ENCODE measurements at regions not wholly inside any gene's neighbourhood (a gene's known extent, or its start where the extent isn't known, plus 50 kb on each side); places are given as distances from the start of the nearest gene placed in this dataset.

DNA sequence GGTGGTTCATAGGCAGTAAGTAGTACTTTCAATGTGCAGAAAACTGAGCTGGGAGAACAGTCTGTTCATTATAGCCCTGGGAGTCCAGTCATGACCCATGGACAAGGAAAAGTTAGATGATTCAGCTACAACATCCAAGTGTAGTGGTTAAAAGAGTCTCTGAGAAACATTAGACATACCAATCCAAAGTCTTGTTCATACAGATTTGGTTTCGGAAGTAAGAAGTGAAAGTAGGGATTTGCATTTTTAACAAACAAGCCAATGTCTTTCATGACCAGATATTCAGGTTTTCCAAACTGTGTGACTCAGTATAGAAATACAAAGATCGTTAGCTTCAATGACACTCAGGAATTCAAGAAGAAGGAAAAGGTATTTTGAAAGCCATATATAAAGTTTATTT, 345.3 kb downstream of the SLITRK1 start:
- no peak overlapping the region for H3K9ac ChIP-seq (replicated peaks; ENCODE audit: extremely low read depth, insufficient read depth, low read length)
- dilution Hi-C loops (cut with MboI; ENCODE audit: extremely low pct_ligation_motif_present, low sequenced_read_pairs) (no loop called here), intact Hi-C loops (cut with micrococcal nuclease) (no loop called here)
- H2AFZ ChIP-seq (ENCODE audit: low read depth, low read length), result no peak overlapping the region
- CTCF ChIA-PET, result no interaction called here
- no TSS peak for BruUV-seq (replicated peaks)
- no peaks in the 10 kb centered on the region for H3K9me1 ChIP-seq (replicated peaks; ENCODE audit: control insufficient read depth, extremely low read depth, insufficient read depth, low read length)
- FAIRE-seq (no peak), DNase-seq (ENCODE audit: low read depth, low spot score) (no peak)
- no peak overlapping the region for H3K4me2 ChIP-seq (ENCODE audit: insufficient read depth, low read length)
- H3K4me1 ChIP-seq (ENCODE audit: control insufficient read depth, extremely low read depth, insufficient read depth, low read length), result no peaks in the 10 kb centered on the region
- no peak overlapping the region for H3K4me3 ChIP-seq (replicated peaks in 1 of 3; ENCODE audit: insufficient read depth in 1 of 3, low read depth in 1 of 3, low read length in 3 of 3)
- POLR2A ChIA-PET, result no interaction called here
- no peak overlapping the region for H3K27ac ChIP-seq (ENCODE audit: insufficient read depth, low read depth, low read length)
- H3K79me2 ChIP-seq (ENCODE audit: control insufficient read depth, insufficient read depth, low read length), result no peaks in the 10 kb centered on the region
- peaks cover 2% of the 10 kb centered on the region for H3K9me3 ChIP-seq (replicated peaks; ENCODE audit: control insufficient read depth, insufficient read depth, low read length)
- TF ChIP-seq, protein P1, sequence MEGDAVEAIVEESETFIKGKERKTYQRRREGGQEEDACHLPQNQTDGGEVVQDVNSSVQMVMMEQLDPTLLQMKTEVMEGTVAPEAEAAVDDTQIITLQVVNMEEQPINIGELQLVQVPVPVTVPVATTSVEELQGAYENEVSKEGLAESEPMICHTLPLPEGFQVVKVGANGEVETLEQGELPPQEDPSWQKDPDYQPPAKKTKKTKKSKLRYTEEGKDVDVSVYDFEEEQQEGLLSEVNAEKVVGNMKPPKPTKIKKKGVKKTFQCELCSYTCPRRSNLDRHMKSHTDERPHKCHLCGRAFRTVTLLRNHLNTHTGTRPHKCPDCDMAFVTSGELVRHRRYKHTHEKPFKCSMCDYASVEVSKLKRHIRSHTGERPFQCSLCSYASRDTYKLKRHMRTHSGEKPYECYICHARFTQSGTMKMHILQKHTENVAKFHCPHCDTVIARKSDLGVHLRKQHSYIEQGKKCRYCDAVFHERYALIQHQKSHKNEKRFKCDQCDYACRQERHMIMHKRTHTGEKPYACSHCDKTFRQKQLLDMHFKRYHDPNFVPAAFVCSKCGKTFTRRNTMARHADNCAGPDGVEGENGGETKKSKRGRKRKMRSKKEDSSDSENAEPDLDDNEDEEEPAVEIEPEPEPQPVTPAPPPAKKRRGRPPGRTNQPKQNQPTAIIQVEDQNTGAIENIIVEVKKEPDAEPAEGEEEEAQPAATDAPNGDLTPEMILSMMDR (IDR thresholded peaks at IDR 0.05; ENCODE audit: extremely low read depth in 1 of 2, insufficient read depth in 1 of 2, low read depth in 1 of 2, low read length in 2 of 2), result no peak
- TF ChIP-seq MYC (IDR thresholded peaks at IDR 0.05; ENCODE audit: low read depth, low read length), result no peak
- TF ChIP-seq POLR2AphosphoS5 (IDR thresholded peaks at IDR 0.05; ENCODE audit: insufficient read depth, low read depth, low read length), result no peak
- no peak for TF ChIP-seq POLR2A (IDR thresholded peaks at IDR 0.05; ENCODE audit: low read depth, low read length)
- TF ChIP-seq, protein P2, sequence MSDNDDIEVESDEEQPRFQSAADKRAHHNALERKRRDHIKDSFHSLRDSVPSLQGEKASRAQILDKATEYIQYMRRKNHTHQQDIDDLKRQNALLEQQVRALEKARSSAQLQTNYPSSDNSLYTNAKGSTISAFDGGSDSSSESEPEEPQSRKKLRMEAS (IDR thresholded peaks at IDR 0.05; ENCODE audit: insufficient read depth, insufficient read length), result no peak
- no peak for TF ChIP-seq JUN (IDR thresholded peaks at IDR 0.05; ENCODE audit: borderline replicate concordance, insufficient read depth, insufficient read length, low read depth)
- TF ChIP-seq GATA2 (IDR thresholded peaks at IDR 0.05; ENCODE audit: insufficient read depth, insufficient read length, low read depth, low read length), result no peak
- TF ChIP-seq FOS (IDR thresholded peaks at IDR 0.05; ENCODE audit: borderline replicate concordance, insufficient read depth, low read length), result no peak
- no peak for TF ChIP-seq EZH2 (IDR thresholded peaks at IDR 0.05; ENCODE audit: borderline replicate concordance, low read depth, low read length, severe bottlenecking)
- no peaks in the 10 kb centered on the region for H3K36me3 ChIP-seq (ENCODE audit: control insufficient read depth in 2 of 2, extremely low read depth in 1 of 2, insufficient read depth in 2 of 2, low read length in 2 of 2)
- no peaks in the 10 kb centered on the region for H4K20me1 ChIP-seq (replicated peaks; ENCODE audit: control insufficient read depth, extremely low read depth, insufficient read depth, low read length)
- no peaks in the 10 kb centered on the region for H3K27me3 ChIP-seq (ENCODE audit: control insufficient read depth in 2 of 2, insufficient read depth in 2 of 2, low read length in 2 of 2)

Measured in endothelial cell of umbilical vein (primary cell).